ENCODE measurements at regions not wholly inside any gene's neighbourhood (a gene's known extent, or its start where the extent isn't known, plus 50 kb on each side); places are given as distances from the start of the nearest gene placed in this dataset.

- no peaks in the 10 kb centered on the region for H3K36me3 ChIP-seq (ENCODE audit: control insufficient read depth, insufficient read depth, low read length)
- no peak for DNase-seq (ENCODE audit: extremely low read depth, insufficient read length)
- TF ChIP-seq CTCF (IDR thresholded peaks at IDR 0.05; ENCODE audit: insufficient read depth, low read length, poor library complexity, severe bottlenecking) = no peak
- H3K27me3 ChIP-seq (replicated peaks; ENCODE audit: control insufficient read depth, insufficient read depth, low read length) = no peaks in the 10 kb centered on the region
- H3K4me3 ChIP-seq (replicated peaks; ENCODE audit: low read depth, low read length) = no peak overlapping the region
These were observed 201.7 kb downstream of the SPRY2 start for GRCh38 chr13:80139196-80139595.

GRCh38 chr13:80137994-80138393, 202.9 kb downstream of the SPRY2 start:
- Histone ChIP-seq H3K4me3 (replicated peaks; ENCODE audit: low read depth, low read length) (no peak overlapping the region), H3K27me3 (replicated peaks; ENCODE audit: control insufficient read depth, insufficient read depth, low read length) (no peaks in the 10 kb centered on the region), H3K36me3 (ENCODE audit: control insufficient read depth, insufficient read depth, low read length) (no peaks in the 10 kb centered on the region)
- TF ChIP-seq CTCF (IDR thresholded peaks at IDR 0.05; ENCODE audit: insufficient read depth, low read length, poor library complexity, severe bottlenecking) = no peak
- no peak for DNase-seq (ENCODE audit: extremely low read depth, insufficient read length)

GRCh38 chr13:80134346-80134745, 206.6 kb downstream of the SPRY2 start:
- Histone ChIP-seq H3K27me3 (replicated peaks; ENCODE audit: control insufficient read depth, insufficient read depth, low read length) (no peaks in the 10 kb centered on the region), H3K4me3 (replicated peaks; ENCODE audit: low read depth, low read length) (no peak overlapping the region), H3K36me3 (ENCODE audit: control insufficient read depth, insufficient read depth, low read length) (no peaks in the 10 kb centered on the region)
- TF ChIP-seq CTCF (IDR thresholded peaks at IDR 0.05; ENCODE audit: insufficient read depth, low read length, poor library complexity, severe bottlenecking) = no peak
- no peak for DNase-seq (ENCODE audit: extremely low read depth, insufficient read length)

GRCh38 chr13:80133631-80134261, 207.2 kb downstream of the SPRY2 start:
- no peak overlapping the region for H3K4me3 ChIP-seq (replicated peaks; ENCODE audit: low read depth, low read length)
- no peak for DNase-seq (ENCODE audit: extremely low read depth, insufficient read length)

GRCh38 chr13:80132741-80133601, 208.0 kb downstream of the SPRY2 start:
- Histone ChIP-seq H3K36me3 (ENCODE audit: control insufficient read depth, insufficient read depth, low read length) (no peaks in the 10 kb centered on the region), H3K4me3 (replicated peaks; ENCODE audit: low read depth, low read length) (no peak overlapping the region), H3K27me3 (replicated peaks; ENCODE audit: control insufficient read depth, insufficient read depth, low read length) (no peaks in the 10 kb centered on the region)
- no peak for TF ChIP-seq CTCF (IDR thresholded peaks at IDR 0.05; ENCODE audit: insufficient read depth, low read length, poor library complexity, severe bottlenecking)
- DNase-seq (ENCODE audit: extremely low read depth, insufficient read length) = no peak

More at GRCh38 chr13:80133631-80134261, 207.2 kb downstream of the SPRY2 start:
- Histone ChIP-seq H3K27me3 (replicated peaks; ENCODE audit: control insufficient read depth, insufficient read depth, low read length) (no peaks in the 10 kb centered on the region), H3K36me3 (ENCODE audit: control insufficient read depth, insufficient read depth, low read length) (no peaks in the 10 kb centered on the region)
- TF ChIP-seq CTCF (IDR thresholded peaks at IDR 0.05; ENCODE audit: insufficient read depth, low read length, poor library complexity, severe bottlenecking) = no peak
